Pancreas (tissue), 10 donors: ENCODE measurements at regions not wholly inside any gene's neighbourhood (a gene's known extent, or its start where the extent isn't known, plus 50 kb on each side); places are given as distances from the start of the nearest gene placed in this dataset.

Source experiments
- ATAC-seq, 4 donors: fragments of 200-7000 bp; cut with Tn5 transposase; one replicate each; pipeline versions ENCODE4 v1.8.0 to v1.9.1; 2020; ENCODE audit warnings: mild to moderate bottlenecking in 4 of 4, moderate library complexity in 4 of 4
- DNase-seq, 6 donors: peaks; one replicate each; pipeline ENCODE4 v3.0.0-alpha.2; 2020
- FAIRE-seq: peaks from 2 replicates; lab custom pipeline; 2012; peaks lifted over from hg19 to GRCh38; lab: Jason Lieb, UNC
- H3K27ac ChIP-seq, 4 donors: fragments of 200-600 bp; sonication (generic); 1 replicate in 3 of 4; 2 replicates in 1 of 4; pipeline versions ENCODE4 v1.5.0 to v1.8.0; 2020
- H3K27me3 ChIP-seq, 4 donors: fragments of 200-600 bp; one replicate each; pipeline ENCODE4 v1.8.0; 2021
- H3K36me3 ChIP-seq, 3 donors: fragments of 200-600 bp; sonication (generic) in 1 of 3; one replicate each; pipeline versions ENCODE4 v1.5.0 to v1.8.0; 2020 to 2021
- H3K4me1 ChIP-seq, 3 donors: fragments of 200-600 bp; one replicate each; pipeline ENCODE4 v1.8.0; 2021
- H3K4me3 ChIP-seq, 4 donors: fragments of 200-600 bp; sonication (generic) in 2 of 4; one replicate each; pipeline versions ENCODE4 v1.5.0 to v1.8.0; 2020 to 2021
- H3K9me3 ChIP-seq, 4 donors: fragments of 200-600 bp; one replicate each; pipeline ENCODE4 v1.8.0; 2021
- WGBS, 2 donors: extraction: QIAGEN DNeasy Blood & Tissue Kit; methylation state at CpG; one replicate each; pipeline ENCODE4 v1.1.7; 2013; 5-methylcytosine and 5-hydroxymethylcytosine counted together
- intact Hi-C, 3 donors: fragments of 100-400 bp; cut with DNase I; formaldehyde crosslinking; loops; one replicate each; pipeline versions ENCODE4 v1.11.1 to v1.14.2; 2022
- TF ChIP-seq, protein P1 (sequence below), 4 donors: fragments of 200-600 bp; sonication (generic) in 3 of 4; IDR thresholded peaks; one replicate each; pipeline versions ENCODE4 v1.5.0 to v1.8.0; 2021; ENCODE audit warnings: antibody characterized with exemption in 4 of 4
- donor health status: healthy with polysubstance abuse.
- donor health status: DM: no; HTN: no; CAD: no; lungs with moderate emphysema.
- donor health status: DM: no; HTN: no; CAD: no.
- donor health status: control.
- donor health status: control.
- donor health status: Bipolar disorder and iron deficiency.
- donor health status: DM: yes; HTN: yes; CAD: no.
- donor health status: DM: no; HTN: no; CAD: no.
- donor health status: DM: no; HTN: no; CAD: no.
- donor health status: DM: yes; HTN: yes; CAD: no.

DNA sequence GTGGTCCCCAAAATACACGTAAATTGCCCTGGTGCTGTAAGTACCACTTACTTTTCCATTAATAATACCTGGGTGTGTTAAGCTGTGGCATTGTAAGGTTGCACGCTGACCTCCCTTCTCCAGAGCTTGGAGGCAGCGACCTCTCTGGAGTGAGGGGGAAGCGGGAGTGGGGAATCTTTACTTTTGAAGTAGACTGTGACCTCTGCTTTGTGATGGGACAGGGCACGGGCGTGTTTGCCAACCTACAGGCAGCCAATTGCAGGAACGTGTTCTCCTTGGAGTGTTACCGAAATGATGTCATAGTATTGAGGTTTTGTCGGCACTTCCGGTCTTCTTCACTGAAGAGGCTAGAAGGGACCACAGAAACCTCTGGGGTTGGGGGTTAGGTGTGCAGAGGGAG is 227.3 kb upstream of the C2CD4B start:
- no peak overlapping the region for H3K27ac ChIP-seq
- no peaks in the 10 kb centered on the region for H3K9me3 ChIP-seq
- peak in 2 of 4 donors; percentile 15 to 29 for ATAC-seq
- TF ChIP-seq, protein P1, sequence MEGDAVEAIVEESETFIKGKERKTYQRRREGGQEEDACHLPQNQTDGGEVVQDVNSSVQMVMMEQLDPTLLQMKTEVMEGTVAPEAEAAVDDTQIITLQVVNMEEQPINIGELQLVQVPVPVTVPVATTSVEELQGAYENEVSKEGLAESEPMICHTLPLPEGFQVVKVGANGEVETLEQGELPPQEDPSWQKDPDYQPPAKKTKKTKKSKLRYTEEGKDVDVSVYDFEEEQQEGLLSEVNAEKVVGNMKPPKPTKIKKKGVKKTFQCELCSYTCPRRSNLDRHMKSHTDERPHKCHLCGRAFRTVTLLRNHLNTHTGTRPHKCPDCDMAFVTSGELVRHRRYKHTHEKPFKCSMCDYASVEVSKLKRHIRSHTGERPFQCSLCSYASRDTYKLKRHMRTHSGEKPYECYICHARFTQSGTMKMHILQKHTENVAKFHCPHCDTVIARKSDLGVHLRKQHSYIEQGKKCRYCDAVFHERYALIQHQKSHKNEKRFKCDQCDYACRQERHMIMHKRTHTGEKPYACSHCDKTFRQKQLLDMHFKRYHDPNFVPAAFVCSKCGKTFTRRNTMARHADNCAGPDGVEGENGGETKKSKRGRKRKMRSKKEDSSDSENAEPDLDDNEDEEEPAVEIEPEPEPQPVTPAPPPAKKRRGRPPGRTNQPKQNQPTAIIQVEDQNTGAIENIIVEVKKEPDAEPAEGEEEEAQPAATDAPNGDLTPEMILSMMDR (IDR thresholded peaks at IDR 0.05), result no peak
- 12 to 13% methylated on average over 10 of the region's 10 CpGs for WGBS, 2 donors
- FAIRE-seq, result no peak
- DNase-seq, result peak in 1 of 6 donors; percentile 16
- intact Hi-C loops, result loop anchor here in 1 of 3 donors (10.0 kb wide), 1 partner anchor 252 kb away; no protein-coding TSS in a partner anchor
- H3K36me3 ChIP-seq, result no peaks in the 10 kb centered on the region
- H3K4me1 ChIP-seq, result peaks cover 0 to 12% (median 7%) of the 10 kb centered on the region in 3 donors
- H3K4me3 ChIP-seq, result peak overlapping the region in 3 of 4 donors; percentile 71 to 91 (median 84)
- H3K27me3 ChIP-seq, result no peaks in the 10 kb centered on the region

DNA sequence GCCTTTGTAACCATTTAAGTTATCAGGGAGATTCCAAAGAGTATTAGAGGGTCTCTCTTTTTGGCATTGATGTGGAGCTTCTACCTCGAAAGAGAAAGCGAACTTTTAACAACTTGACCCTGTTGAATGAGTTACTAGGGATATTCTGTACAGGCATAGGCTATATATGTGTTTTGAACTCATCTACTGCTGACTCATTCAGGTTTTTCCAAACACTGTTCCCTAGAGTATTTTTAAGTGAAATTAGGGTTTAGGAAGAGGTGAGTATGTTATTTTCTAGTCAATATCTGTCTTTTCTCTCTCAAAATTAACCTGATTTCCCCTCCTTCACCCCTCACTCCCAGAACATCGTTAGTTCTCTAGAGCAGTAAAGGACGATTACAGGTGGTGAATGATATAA is 228.1 kb upstream of the C2CD4B start:
- Histone ChIP-seq H3K4me3 (no peak overlapping the region), H3K27ac (no peak overlapping the region), H3K36me3 (no peaks in the 10 kb centered on the region), H3K4me1 (peaks cover 0 to 12% (median 7%) of the 10 kb centered on the region in 3 donors), H3K9me3 (no peaks in the 10 kb centered on the region), H3K27me3 (no peaks in the 10 kb centered on the region)
- ATAC-seq, result no peak
- intact Hi-C loops, result loop anchor here in 1 of 3 donors (10.0 kb wide), 1 partner anchor 252 kb away; no protein-coding TSS in a partner anchor
- TF ChIP-seq, protein P1 (IDR thresholded peaks at IDR 0.05), result no peak
- 79 to 89% methylated on average over 4 of the region's 4 CpGs for WGBS, 2 donors
- no peak for DNase-seq
- FAIRE-seq, result no peak

DNA sequence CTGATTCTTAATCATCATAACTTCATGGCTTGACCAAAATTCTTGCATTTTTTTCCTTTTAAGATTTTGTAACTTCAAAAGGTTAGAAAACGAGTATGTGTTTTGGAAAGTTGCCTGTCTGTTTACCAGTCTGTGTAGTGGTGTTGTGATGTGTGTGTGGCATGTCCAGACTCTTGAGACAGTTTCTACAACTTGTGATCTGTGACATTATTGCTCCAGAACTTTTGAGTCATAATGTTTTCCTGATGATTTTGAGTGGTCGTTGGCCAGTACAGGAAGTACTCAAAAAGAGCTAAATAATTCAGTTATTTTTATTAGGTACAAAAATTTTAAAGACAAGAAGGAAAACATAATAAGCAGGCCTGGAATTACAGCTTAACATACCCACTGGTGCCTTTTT is 229.0 kb upstream of the C2CD4B start:
- intact Hi-C loops, result loop anchor here in 1 of 3 donors (10.0 kb wide), 1 partner anchor 251 kb away; no protein-coding TSS in a partner anchor
- TF ChIP-seq, protein P1 (IDR thresholded peaks at IDR 0.05), result no peak
- no peaks in the 10 kb centered on the region for H3K27me3 ChIP-seq
- DNase-seq (no peak), ATAC-seq (no peak), FAIRE-seq (no peak)
- H3K27ac ChIP-seq, result no peak overlapping the region
- 45 to 60% methylated on average over 2 of the region's 2 CpGs for whole genome bisulfite sequencing, 2 donors
- no peak overlapping the region for H3K4me3 ChIP-seq
- H3K4me1 ChIP-seq, result peaks cover 0 to 12% (median 6%) of the 10 kb centered on the region in 3 donors
- H3K9me3 ChIP-seq, result no peaks in the 10 kb centered on the region
- H3K36me3 ChIP-seq, result no peaks in the 10 kb centered on the region

DNA sequence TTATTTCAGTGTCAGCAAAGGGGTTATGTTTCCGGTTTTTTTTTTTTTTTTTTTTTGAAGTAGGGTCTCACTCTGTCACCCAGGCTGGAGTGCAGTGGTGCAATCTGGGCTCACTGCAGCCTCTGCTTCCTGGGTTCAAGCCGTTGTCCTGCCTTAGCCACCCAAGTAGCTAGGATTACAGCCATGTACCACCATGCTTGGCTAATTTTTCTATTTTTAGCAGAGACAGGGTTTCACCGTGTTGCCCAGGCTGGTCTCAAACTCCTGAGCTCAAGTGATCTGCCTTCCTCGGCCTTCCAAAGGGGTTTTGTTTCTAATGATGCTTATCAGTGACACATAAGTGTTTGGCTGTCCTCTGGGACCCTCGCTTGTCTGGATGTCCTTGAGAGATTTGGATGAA is 235.7 kb upstream of the C2CD4B start:
- ATAC-seq (no peak), DNase-seq (no peak), FAIRE-seq (no peak)
- no peaks in the 10 kb centered on the region for H3K4me1 ChIP-seq
- H3K27me3 ChIP-seq, result no peaks in the 10 kb centered on the region
- H3K36me3 ChIP-seq, result no peaks in the 10 kb centered on the region
- no peak overlapping the region for H3K4me3 ChIP-seq
- H3K9me3 ChIP-seq, result no peaks in the 10 kb centered on the region
- TF ChIP-seq, protein P1 (IDR thresholded peaks at IDR 0.05), result no peak
- 77% methylated on average over 5 of the region's 5 CpGs for WGBS, 2 donors
- intact Hi-C loops, result no loop called here
- H3K27ac ChIP-seq, result no peak overlapping the region

DNA sequence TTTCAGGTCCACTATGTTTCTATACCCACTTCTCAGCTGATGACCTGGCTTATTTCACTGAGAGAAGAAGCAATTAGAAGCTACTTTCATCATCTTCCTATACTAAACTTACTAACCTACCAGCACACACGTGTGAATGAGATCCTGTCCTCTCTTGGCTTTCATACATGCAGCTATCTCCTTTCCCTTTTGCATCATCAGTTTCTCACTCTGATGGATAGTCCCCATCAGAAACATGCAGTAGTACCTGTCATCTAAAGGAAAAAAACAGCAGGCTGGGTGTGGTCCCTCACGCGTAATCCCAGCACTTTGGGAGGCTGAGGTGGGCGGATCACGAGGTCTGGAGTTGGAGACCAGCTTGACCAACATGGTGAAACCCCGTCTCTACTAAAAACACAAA is 237.6 kb upstream of the C2CD4B start:
- no peak for ATAC-seq
- no peak for DNase-seq
- FAIRE-seq, result no peak

More for the DNA sequence above, 237.6 kb upstream of the C2CD4B start:
- WGBS, 2 donors, result 93 to 94% methylated on average over 6 of the region's 6 CpGs
- intact Hi-C loops, result no loop called here
- Histone ChIP-seq H3K9me3 (no peaks in the 10 kb centered on the region), H3K36me3 (no peaks in the 10 kb centered on the region), H3K27ac (no peak overlapping the region), H3K4me1 (no peaks in the 10 kb centered on the region), H3K4me3 (no peak overlapping the region), H3K27me3 (no peaks in the 10 kb centered on the region)
- TF ChIP-seq, protein P1 (IDR thresholded peaks at IDR 0.05), result no peak
